RWPE1 (cell line): ENCODE measurements at regions not wholly inside any gene's neighbourhood (a gene's known extent, or its start where the extent isn't known, plus 50 kb on each side); places are given as distances from the start of the nearest gene placed in this dataset.
A peak's percentile ranks its signal among the peaks of the same experiment; 100 is the strongest.

Experiments used
- CTCF ChIA-PET: fragments of 350-600 bp; sonication (Branson Sonifier 250); formaldehyde crosslinking; extraction: SDS; loops from one replicate; lab custom pipeline; 2021; lab: Yijun Ruan, JAX
- POLR2A ChIA-PET: fragments of 400-600 bp; formaldehyde crosslinking; extraction: SDS; loops from one replicate; lab custom pipeline; 2020; ENCODE audit warnings: antibody characterized with exemption; ENCODE audit not compliant: low non-redundant PET; lab: Yijun Ruan, JAX
- DNase-seq: peaks from one replicate; pipeline ENCODE4 v3.0.0; 2012; ENCODE audit warnings: low spot score
- H3K27ac ChIP-seq: fragments of 450-650 bp; 2 replicates; pipeline ENCODE4 v1.5.1; 2017
- TF ChIP-seq, protein P1 (sequence below): fragments of 450-650 bp; conservative IDR thresholded peaks from 2 replicates; pipeline ENCODE4 v1.5.1; 2017; ENCODE audit warnings: low read depth, mild to moderate bottlenecking

- TF ChIP-seq, protein P1, sequence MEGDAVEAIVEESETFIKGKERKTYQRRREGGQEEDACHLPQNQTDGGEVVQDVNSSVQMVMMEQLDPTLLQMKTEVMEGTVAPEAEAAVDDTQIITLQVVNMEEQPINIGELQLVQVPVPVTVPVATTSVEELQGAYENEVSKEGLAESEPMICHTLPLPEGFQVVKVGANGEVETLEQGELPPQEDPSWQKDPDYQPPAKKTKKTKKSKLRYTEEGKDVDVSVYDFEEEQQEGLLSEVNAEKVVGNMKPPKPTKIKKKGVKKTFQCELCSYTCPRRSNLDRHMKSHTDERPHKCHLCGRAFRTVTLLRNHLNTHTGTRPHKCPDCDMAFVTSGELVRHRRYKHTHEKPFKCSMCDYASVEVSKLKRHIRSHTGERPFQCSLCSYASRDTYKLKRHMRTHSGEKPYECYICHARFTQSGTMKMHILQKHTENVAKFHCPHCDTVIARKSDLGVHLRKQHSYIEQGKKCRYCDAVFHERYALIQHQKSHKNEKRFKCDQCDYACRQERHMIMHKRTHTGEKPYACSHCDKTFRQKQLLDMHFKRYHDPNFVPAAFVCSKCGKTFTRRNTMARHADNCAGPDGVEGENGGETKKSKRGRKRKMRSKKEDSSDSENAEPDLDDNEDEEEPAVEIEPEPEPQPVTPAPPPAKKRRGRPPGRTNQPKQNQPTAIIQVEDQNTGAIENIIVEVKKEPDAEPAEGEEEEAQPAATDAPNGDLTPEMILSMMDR, result no peak
- ChIA-PET POLR2A (no interaction called here), CTCF (no interaction called here)
- H3K27ac ChIP-seq, result no peak overlapping the region
- DNase-seq, result no peak
Observed at GRCh38 chrX:2629316-2630007, 61.6 kb upstream of the CD99 start.

GRCh38 chrX:2628751-2629315 is 62.3 kb upstream of the CD99 start:
- TF ChIP-seq, protein P1, result no peak
- H3K27ac ChIP-seq, result no peak overlapping the region
- POLR2A ChIA-PET, result no interaction called here
- CTCF ChIA-PET, result no interaction called here
- DNase-seq, result no peak

DNA sequence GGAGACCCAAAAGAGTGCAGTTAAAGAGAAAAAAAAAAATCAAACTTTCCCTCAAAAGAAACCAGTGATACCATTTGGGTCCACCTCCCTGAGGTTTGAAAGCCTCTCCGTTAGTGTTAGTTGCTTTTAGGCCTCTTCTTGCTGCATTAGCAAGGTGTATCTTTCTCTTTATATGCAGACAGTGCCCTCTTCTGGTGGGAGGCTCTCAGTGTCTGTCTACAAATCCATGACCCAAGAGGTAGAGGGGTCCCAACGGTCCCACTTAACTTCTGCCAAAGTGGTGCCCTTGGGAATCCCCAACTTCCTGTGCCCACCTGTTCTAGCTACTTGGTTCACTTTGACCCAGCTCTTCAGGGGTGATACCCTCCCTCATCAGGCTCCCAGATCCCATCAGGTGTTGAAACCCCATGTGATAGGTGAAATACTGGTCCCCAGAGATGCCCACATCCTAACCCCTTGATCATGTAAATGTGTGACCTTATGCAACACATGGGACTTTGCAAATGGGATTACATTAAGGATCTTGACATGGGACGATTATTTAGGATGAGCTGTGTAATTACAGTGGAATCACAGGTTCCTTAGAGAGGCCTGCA is 63.7 kb upstream of the CD99 start:
- peak; percentile 13 for DNase-seq
- POLR2A ChIA-PET, result no interaction called here
- H3K27ac ChIP-seq, result no peak overlapping the region
- CTCF ChIA-PET, result no interaction called here
- TF ChIP-seq, protein P1, result peak; percentile 53

DNA sequence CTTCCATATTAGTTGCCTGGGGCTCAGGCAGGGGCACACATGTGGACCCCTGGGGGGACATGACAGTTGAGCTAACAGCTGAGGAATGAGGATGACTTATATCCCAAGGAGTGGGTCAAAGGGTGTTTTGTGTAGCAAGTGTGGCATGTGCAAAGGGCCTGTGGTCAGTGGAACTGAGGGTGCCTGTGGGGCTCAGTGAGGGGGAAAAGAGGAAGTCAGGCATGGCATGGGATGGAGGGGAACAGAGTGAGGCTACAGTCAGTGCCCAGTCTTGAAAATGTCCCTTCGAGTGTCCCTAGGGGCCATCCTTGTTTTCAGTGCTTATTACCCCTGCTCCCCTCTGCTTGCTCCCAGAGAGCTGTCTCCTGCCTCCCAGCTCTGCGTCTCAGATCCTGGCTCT is 64.3 kb upstream of the CD99 start:
- ChIA-PET CTCF (no interaction called here), POLR2A (no interaction called here)
- no peak for DNase-seq
- TF ChIP-seq, protein P1, result no peak
- H3K27ac ChIP-seq, result no peak overlapping the region

DNA sequence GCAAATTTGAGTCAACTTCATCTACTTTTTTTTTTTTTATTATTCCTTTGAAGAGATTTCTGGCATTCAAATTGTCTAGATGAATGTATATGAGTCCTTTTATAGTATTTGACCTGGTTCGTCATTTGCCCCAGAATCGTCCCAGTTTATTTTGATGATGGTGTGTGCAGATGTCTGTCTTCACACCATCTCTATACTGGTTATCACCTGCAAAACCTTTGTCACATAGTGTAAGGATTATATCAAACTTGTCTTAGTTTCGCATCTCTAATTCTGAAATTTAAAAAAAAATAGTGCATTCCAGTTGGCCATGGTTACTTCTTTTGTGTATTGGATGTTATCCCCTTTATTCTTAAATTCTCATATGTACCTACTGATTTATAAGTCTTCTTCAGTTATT is 70.5 kb upstream of the CD99 start:
- H3K27ac ChIP-seq, result no peak overlapping the region
- CTCF ChIA-PET, result no interaction called here
- no peak for DNase-seq
- POLR2A ChIA-PET, result no interaction called here
- TF ChIP-seq, protein P1, result no peak

DNA sequence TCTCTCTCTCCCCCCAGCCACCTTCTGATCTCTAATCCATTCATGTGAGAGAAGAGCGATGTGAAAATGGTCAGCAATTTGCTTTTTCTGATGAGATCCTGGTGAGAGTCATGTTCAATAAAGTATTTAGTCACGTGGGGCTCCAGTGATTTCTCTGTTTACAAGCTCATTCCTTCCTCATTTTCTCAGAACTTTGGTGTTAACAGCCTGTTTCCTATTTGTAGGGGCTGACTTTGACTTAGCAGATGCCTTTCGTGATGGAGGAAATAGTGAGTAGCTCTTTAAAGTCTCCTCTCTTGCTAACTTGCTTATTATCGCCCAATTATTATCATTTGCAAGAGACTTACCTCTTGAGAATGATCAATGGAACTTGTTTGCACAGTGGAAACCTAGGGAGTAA is 72.6 kb upstream of the CD99 start:
- H3K27ac ChIP-seq, result no peak overlapping the region
- ChIA-PET CTCF (no interaction called here), POLR2A (no interaction called here)
- no peak for DNase-seq
- TF ChIP-seq, protein P1, result no peak
